ENCODE measurements at regions not wholly inside any gene's neighbourhood (a gene's known extent, or its start where the extent isn't known, plus 50 kb on each side); places are given as distances from the start of the nearest gene placed in this dataset.

DNA sequence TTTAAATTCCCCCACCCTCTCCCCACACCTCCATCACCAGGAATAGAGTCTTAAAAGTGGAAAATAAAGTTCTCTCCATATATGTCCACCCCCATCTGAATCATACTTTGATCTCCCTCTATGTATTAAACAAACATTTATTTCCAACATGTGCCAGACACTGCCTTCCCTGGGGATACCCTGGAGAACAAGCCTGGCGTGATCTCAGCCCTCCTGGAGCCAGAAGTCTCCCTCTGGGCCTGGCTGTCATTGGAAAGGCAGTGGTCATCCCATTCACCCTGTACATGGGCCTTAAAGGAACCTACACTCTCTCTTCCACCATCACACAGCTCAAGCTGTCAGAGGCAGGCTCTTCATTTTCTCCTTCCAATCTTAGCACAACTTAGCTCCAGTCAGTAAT lies 143.6 kb downstream of the EMP1 start:
- TF ChIP-seq, protein P1, sequence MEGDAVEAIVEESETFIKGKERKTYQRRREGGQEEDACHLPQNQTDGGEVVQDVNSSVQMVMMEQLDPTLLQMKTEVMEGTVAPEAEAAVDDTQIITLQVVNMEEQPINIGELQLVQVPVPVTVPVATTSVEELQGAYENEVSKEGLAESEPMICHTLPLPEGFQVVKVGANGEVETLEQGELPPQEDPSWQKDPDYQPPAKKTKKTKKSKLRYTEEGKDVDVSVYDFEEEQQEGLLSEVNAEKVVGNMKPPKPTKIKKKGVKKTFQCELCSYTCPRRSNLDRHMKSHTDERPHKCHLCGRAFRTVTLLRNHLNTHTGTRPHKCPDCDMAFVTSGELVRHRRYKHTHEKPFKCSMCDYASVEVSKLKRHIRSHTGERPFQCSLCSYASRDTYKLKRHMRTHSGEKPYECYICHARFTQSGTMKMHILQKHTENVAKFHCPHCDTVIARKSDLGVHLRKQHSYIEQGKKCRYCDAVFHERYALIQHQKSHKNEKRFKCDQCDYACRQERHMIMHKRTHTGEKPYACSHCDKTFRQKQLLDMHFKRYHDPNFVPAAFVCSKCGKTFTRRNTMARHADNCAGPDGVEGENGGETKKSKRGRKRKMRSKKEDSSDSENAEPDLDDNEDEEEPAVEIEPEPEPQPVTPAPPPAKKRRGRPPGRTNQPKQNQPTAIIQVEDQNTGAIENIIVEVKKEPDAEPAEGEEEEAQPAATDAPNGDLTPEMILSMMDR (IDR thresholded peaks at IDR 0.05; ENCODE audit: low read depth, low read length, poor library complexity, severe bottlenecking): no peak
- no peak for TF ChIP-seq EZH2phosphoT487 (IDR thresholded peaks at IDR 0.05; ENCODE audit: borderline replicate concordance, low read length)
